HepG2 (cell line): ENCODE measurements at regions not wholly inside any gene's neighbourhood (a gene's known extent, or its start where the extent isn't known, plus 50 kb on each side); places are given as distances from the start of the nearest gene placed in this dataset.

Source experiments
- ATAC-seq: fragments of 200-7000 bp; cut with Tn5 transposase; 3 replicates; pipeline ENCODE4 v1.9.1; 2020; ENCODE audit warnings: mild to moderate bottlenecking, moderate library complexity
- BruUV-seq: library from RNA; stranded (reverse); fragments of 400-500 nt; replicated peaks from 2 replicates; lab custom pipeline; 2021; lab: Mats Ljungman, UMichigan
- CTCF ChIA-PET: fragments of 300-600 bp; formaldehyde crosslinking; extraction: SDS; loops from one replicate; lab custom pipeline; 2021; ENCODE audit warnings: low total read pairs, inconsistent platforms, low intra/inter-chr PET ratio; lab: Yijun Ruan, JAX
- POLR2A ChIA-PET: fragments of 350-600 bp; sonication (Branson Sonifier 250); formaldehyde crosslinking; loops from one replicate; lab custom pipeline; 2020; ENCODE audit warnings: antibody characterized with exemption, inconsistent platforms; lab: Yijun Ruan, JAX
- DNase-seq: peaks from one replicate; pipeline ENCODE4 v3.0.0-alpha.2; 2015; ENCODE audit warnings: low spot score
- FAIRE-seq: peaks from 3 replicates; lab custom pipeline; 2011; peaks lifted over from hg19 to GRCh38; lab: Jason Lieb, UNC
- H2AFZ ChIP-seq: one replicate; pipeline ENCODE4 v1.6.1; 2011; ENCODE audit warnings: low read length, inconsistent platforms
- H3K27ac ChIP-seq: fragments of 300-600 bp; 3 replicates; pipeline ENCODE4 v1.8.0; 2011; ENCODE audit warnings: mixed run types, mild to moderate bottlenecking, mixed read lengths, low read length, inconsistent platforms; ENCODE audit not compliant: insufficient read depth; ENCODE audit errors: extremely low read length
- H3K27me3 ChIP-seq, 2 experiments: fragments of 200-600 bp in 1 of 2; 2 replicates in 1 of 2; 3 replicates in 1 of 2; pipeline versions ENCODE4 v1.6.0 to v1.8.0; 2011; ENCODE audit warnings: low read length in 2 of 2, mild to moderate bottlenecking in 2 of 2, moderate library complexity in 2 of 2, inconsistent platforms in 1 of 2; ENCODE audit not compliant: insufficient read depth in 2 of 2, control insufficient read depth in 1 of 2
- H3K36me3 ChIP-seq, 2 experiments: fragments of 200-600 bp in 1 of 2; replicated peaks in 1 of 2; 2 replicates in 1 of 2; 3 replicates in 1 of 2; pipeline versions ENCODE4 v1.5.1 to v1.8.0; 2011; ENCODE audit warnings: low read length in 2 of 2, inconsistent platforms in 1 of 2; ENCODE audit not compliant: insufficient read depth in 2 of 2, control insufficient read depth in 1 of 2
- H3K4me1 ChIP-seq: 2 replicates; pipeline ENCODE4 v1.5.1; 2012; ENCODE audit warnings: low read length, inconsistent platforms; ENCODE audit not compliant: insufficient read depth
- H3K4me2 ChIP-seq: 2 replicates; pipeline ENCODE4 v1.6.0; 2011; ENCODE audit warnings: low read depth, low read length, inconsistent platforms
- H3K4me3 ChIP-seq, 3 experiments: fragments of 200-600 bp in 1 of 3; sonication (generic), shearing (Covaris generic) in 1 of 3; replicated peaks in 1 of 3; 2 replicates each; pipeline ENCODE4 v1.5.1; 2011 to 2016; ENCODE audit warnings: low read length in 3 of 3, inconsistent platforms in 2 of 3, low read depth in 2 of 3, mild to moderate bottlenecking in 2 of 3, control low read depth in 1 of 3, mixed read lengths in 1 of 3; ENCODE audit not compliant: insufficient read depth in 1 of 3
- H3K79me2 ChIP-seq: one replicate; pipeline ENCODE4 v1.6.1; 2011; ENCODE audit warnings: low read length, inconsistent platforms; ENCODE audit not compliant: insufficient read depth
- H3K9ac ChIP-seq: 2 replicates; pipeline ENCODE4 v1.6.0; 2011; ENCODE audit warnings: mild to moderate bottlenecking, low read depth, low read length, inconsistent platforms; ENCODE audit not compliant: insufficient read depth
- H3K9me3 ChIP-seq: 2 replicates; pipeline ENCODE4 v1.5.1; 2012; ENCODE audit warnings: mild to moderate bottlenecking, low read length
- H4K20me1 ChIP-seq: 2 replicates; pipeline ENCODE4 v1.6.0; 2011; ENCODE audit warnings: inconsistent platforms, mild to moderate bottlenecking, low read length, moderate library complexity; ENCODE audit not compliant: insufficient read depth
- ARNT ChIP-seq: fragments of 450-650 bp; IDR thresholded peaks from 2 replicates; pipeline ENCODE4 v1.6.1; 2017
- CEBPB ChIP-seq: IDR thresholded peaks from 2 replicates; pipeline ENCODE4 v1.6.1; 2011; ENCODE audit warnings: low read depth, low read length, improper control_type of control experiment, borderline replicate concordance
- GATA4 ChIP-seq: sonication (generic); IDR thresholded peaks from 2 replicates; pipeline ENCODE4 v1.6.1; 2016; ENCODE audit warnings: antibody characterized with exemption, low read depth, borderline replicate concordance
- GATAD2A ChIP-seq: IDR thresholded peaks from 2 replicates; pipeline ENCODE4 v1.6.1; 2016
- HMG20A ChIP-seq: IDR thresholded peaks from 2 replicates; pipeline ENCODE4 v1.6.1; 2016; ENCODE audit warnings: borderline replicate concordance
- KDM3A ChIP-seq: IDR thresholded peaks from 2 replicates; pipeline ENCODE4 v1.6.1; 2018; ENCODE audit warnings: low read depth, missing compliant biosample characterization
- PRPF4 ChIP-seq: fragments of 200-400 bp; formaldehyde crosslinking; IDR thresholded peaks from 2 replicates; pipeline ENCODE4 v1.6.1; 2016; ENCODE audit warnings: low read length, low read depth; ENCODE audit not compliant: poor library complexity, severe bottlenecking
- SCMH1 ChIP-seq: sonication (generic); formaldehyde crosslinking; IDR thresholded peaks from 2 replicates; pipeline ENCODE4 v1.9.0; 2021; ENCODE audit warnings: missing genetic modification reagents, mild to moderate bottlenecking, borderline replicate concordance
- SMC3 ChIP-seq: IDR thresholded peaks from 2 replicates; pipeline ENCODE4 v1.6.1; 2011; ENCODE audit warnings: low read length, improper control_type of control experiment
- SMYD3 ChIP-seq: sonication (generic); formaldehyde crosslinking; IDR thresholded peaks from 2 replicates; pipeline ENCODE4 v1.8.1; 2023; ENCODE audit warnings: mild to moderate bottlenecking, missing genetic modification reagents
- SRSF9 ChIP-seq: fragments of 200-400 bp; formaldehyde crosslinking; IDR thresholded peaks from 2 replicates; pipeline ENCODE4 v1.6.1; 2018; ENCODE audit warnings: borderline replicate concordance, mild to moderate bottlenecking, low read depth, low read length; ENCODE audit not compliant: insufficient read depth, poor library complexity, severe bottlenecking
- ZBTB26 ChIP-seq: IDR thresholded peaks from 2 replicates; pipeline ENCODE4 v1.6.1; 2016; ENCODE audit warnings: missing compliant biosample characterization, missing genetic modification reagents, borderline replicate concordance
- ZFP82 ChIP-seq: sonication (generic); formaldehyde crosslinking; IDR thresholded peaks from 2 replicates; pipeline ENCODE4 v1.5.1; 2020; ENCODE audit warnings: mild to moderate bottlenecking, missing genetic modification reagents, borderline replicate concordance
- ZNF552 ChIP-seq: sonication (generic); formaldehyde crosslinking; IDR thresholded peaks from 2 replicates; pipeline ENCODE4 v1.9.0; 2022; ENCODE audit warnings: missing genetic modification reagents, mild to moderate bottlenecking, borderline replicate concordance
- ZNF720 ChIP-seq: sonication (generic); formaldehyde crosslinking; IDR thresholded peaks from 2 replicates; pipeline ENCODE4 v1.4.0; 2020; ENCODE audit warnings: missing genetic modification reagents
- ZNF891 ChIP-seq: sonication (generic); formaldehyde crosslinking; IDR thresholded peaks from 2 replicates; pipeline ENCODE4 v1.5.0; 2020; ENCODE audit warnings: mild to moderate bottlenecking, missing genetic modification reagents
- WGBS: methylation state at CpG from one replicate; pipeline ENCODE4 v1.1.6; 2017; ENCODE audit warnings: low lambda C conversion rate; 5-methylcytosine and 5-hydroxymethylcytosine counted together
- in situ Hi-C: cut with HindIII; loops from 2 replicates; pipeline ENCODE4 v1.10.0; 2017; ENCODE audit warnings: low pct_unique_long_range_greater_than_20kb; ENCODE audit not compliant: extremely low pct_ligation_motif_present
- intact Hi-C: fragments of 100-400 bp; cut with micrococcal nuclease; formaldehyde crosslinking; loops from one replicate; pipeline ENCODE4 v1.10.0; 2022; ENCODE audit not compliant: unreplicated experiment
- TF ChIP-seq, protein P1 (sequence below): fragments of 450-650 bp; IDR thresholded peaks from 2 replicates; pipeline ENCODE4 v1.6.1; 2017
- TF ChIP-seq, protein P2 (sequence below): sonication (generic); formaldehyde crosslinking; IDR thresholded peaks from 2 replicates; pipeline ENCODE4 v1.4.0; 2020; ENCODE audit warnings: mild to moderate bottlenecking, missing genetic modification reagents
- TF ChIP-seq, protein P3 (sequence below): IDR thresholded peaks from 2 replicates; pipeline ENCODE4 v1.6.1; 2016; ENCODE audit warnings: missing compliant biosample characterization, missing genetic modification reagents, borderline replicate concordance

- WGBS = 3% methylated on average over 3 of the region's 3 CpGs
- BruUV-seq = no TSS peak
- no peak for TF ChIP-seq ZBTB26 (CRISPR knock-in tag)
- TF ChIP-seq GATA4 = no peak
- TF ChIP-seq SRSF9 = no peak
- TF ChIP-seq, protein P1, sequence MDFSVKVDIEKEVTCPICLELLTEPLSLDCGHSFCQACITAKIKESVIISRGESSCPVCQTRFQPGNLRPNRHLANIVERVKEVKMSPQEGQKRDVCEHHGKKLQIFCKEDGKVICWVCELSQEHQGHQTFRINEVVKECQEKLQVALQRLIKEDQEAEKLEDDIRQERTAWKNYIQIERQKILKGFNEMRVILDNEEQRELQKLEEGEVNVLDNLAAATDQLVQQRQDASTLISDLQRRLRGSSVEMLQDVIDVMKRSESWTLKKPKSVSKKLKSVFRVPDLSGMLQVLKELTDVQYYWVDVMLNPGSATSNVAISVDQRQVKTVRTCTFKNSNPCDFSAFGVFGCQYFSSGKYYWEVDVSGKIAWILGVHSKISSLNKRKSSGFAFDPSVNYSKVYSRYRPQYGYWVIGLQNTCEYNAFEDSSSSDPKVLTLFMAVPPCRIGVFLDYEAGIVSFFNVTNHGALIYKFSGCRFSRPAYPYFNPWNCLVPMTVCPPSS = no peak
- no peak for TF ChIP-seq ARNT
- no peak for TF ChIP-seq KDM3A (CRISPR knock-in tag)
- no peak for TF ChIP-seq ZFP82 (CRISPR knock-in tag)
- no peak for TF ChIP-seq ZNF720 (CRISPR knock-in tag)
- TF ChIP-seq, protein P2, sequence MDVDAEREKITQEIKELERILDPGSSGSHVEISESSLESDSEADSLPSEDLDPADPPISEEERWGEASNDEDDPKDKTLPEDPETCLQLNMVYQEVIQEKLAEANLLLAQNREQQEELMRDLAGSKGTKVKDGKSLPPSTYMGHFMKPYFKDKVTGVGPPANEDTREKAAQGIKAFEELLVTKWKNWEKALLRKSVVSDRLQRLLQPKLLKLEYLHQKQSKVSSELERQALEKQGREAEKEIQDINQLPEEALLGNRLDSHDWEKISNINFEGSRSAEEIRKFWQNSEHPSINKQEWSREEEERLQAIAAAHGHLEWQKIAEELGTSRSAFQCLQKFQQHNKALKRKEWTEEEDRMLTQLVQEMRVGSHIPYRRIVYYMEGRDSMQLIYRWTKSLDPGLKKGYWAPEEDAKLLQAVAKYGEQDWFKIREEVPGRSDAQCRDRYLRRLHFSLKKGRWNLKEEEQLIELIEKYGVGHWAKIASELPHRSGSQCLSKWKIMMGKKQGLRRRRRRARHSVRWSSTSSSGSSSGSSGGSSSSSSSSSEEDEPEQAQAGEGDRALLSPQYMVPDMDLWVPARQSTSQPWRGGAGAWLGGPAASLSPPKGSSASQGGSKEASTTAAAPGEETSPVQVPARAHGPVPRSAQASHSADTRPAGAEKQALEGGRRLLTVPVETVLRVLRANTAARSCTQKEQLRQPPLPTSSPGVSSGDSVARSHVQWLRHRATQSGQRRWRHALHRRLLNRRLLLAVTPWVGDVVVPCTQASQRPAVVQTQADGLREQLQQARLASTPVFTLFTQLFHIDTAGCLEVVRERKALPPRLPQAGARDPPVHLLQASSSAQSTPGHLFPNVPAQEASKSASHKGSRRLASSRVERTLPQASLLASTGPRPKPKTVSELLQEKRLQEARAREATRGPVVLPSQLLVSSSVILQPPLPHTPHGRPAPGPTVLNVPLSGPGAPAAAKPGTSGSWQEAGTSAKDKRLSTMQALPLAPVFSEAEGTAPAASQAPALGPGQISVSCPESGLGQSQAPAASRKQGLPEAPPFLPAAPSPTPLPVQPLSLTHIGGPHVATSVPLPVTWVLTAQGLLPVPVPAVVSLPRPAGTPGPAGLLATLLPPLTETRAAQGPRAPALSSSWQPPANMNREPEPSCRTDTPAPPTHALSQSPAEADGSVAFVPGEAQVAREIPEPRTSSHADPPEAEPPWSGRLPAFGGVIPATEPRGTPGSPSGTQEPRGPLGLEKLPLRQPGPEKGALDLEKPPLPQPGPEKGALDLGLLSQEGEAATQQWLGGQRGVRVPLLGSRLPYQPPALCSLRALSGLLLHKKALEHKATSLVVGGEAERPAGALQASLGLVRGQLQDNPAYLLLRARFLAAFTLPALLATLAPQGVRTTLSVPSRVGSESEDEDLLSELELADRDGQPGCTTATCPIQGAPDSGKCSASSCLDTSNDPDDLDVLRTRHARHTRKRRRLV (CRISPR knock-in tag) = no peak
- TF ChIP-seq GATAD2A (CRISPR knock-in tag) = no peak
- TF ChIP-seq SMC3 = no peak
- TF ChIP-seq, protein P3, sequence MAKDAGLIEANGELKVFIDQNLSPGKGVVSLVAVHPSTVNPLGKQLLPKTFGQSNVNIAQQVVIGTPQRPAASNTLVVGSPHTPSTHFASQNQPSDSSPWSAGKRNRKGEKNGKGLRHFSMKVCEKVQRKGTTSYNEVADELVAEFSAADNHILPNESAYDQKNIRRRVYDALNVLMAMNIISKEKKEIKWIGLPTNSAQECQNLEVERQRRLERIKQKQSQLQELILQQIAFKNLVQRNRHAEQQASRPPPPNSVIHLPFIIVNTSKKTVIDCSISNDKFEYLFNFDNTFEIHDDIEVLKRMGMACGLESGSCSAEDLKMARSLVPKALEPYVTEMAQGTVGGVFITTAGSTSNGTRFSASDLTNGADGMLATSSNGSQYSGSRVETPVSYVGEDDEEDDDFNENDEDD (CRISPR knock-in tag) = no peak
- no peak for TF ChIP-seq PRPF4
- TF ChIP-seq ZNF891 (CRISPR knock-in tag) = no peak
- TF ChIP-seq ZNF552 (CRISPR knock-in tag) = no peak
- no peak for TF ChIP-seq CEBPB
- no peak for TF ChIP-seq HMG20A (CRISPR knock-in tag)
- TF ChIP-seq SMYD3 (CRISPR knock-in tag) = no peak
- no peak for TF ChIP-seq SCMH1 (CRISPR knock-in tag)
These were observed 162.8 kb upstream of the POU3F4 start for GRCh38 chrX:83345298-83345697.

More at GRCh38 chrX:83345298-83345697, 162.8 kb upstream of the POU3F4 start:
- POLR2A ChIA-PET = no interaction called here
- H2AFZ ChIP-seq = no peak overlapping the region
- H3K4me2 ChIP-seq = no peak overlapping the region
- H3K9me3 ChIP-seq = no peaks in the 10 kb centered on the region
- DNase-seq (no peak), ATAC-seq (no peak), FAIRE-seq (no peak)
- CTCF ChIA-PET = no interaction called here
- no peaks in the 10 kb centered on the region for H3K36me3 ChIP-seq
- H3K4me1 ChIP-seq = no peaks in the 10 kb centered on the region
- H3K27ac ChIP-seq = no peak overlapping the region
- no peak overlapping the region for H3K9ac ChIP-seq
- H3K27me3 ChIP-seq = no peaks in the 10 kb centered on the region
- intact Hi-C loops = no loop called here
- H3K4me3 ChIP-seq = no peak overlapping the region
- in situ Hi-C loops = no loop called here
- no peaks in the 10 kb centered on the region for H3K79me2 ChIP-seq
- no peaks in the 10 kb centered on the region for H4K20me1 ChIP-seq
